C4-2B (cell line): ENCODE measurements at regions not wholly inside any gene's neighbourhood (a gene's known extent, or its start where the extent isn't known, plus 50 kb on each side); places are given as distances from the start of the nearest gene placed in this dataset.

Experiments used
- H3K27ac ChIP-seq: fragments of 450-650 bp; 2 replicates; pipeline ENCODE4 v1.5.1; 2017
- CTCF ChIP-seq: fragments of 450-650 bp; conservative IDR thresholded peaks from 2 replicates; pipeline ENCODE4 v1.5.1; 2017; ENCODE audit warnings: mild to moderate bottlenecking
- ZFX ChIP-seq: fragments of 450-650 bp; IDR thresholded peaks from 2 replicates; pipeline ENCODE4 v1.6.1; 2017

- H3K27ac ChIP-seq, result no peak overlapping the region
- TF ChIP-seq ZFX (no peak), CTCF (no peak)
These were observed 755.2 kb downstream of the NR2F2 start for GRCh38 chr15:97085731-97086130.

DNA sequence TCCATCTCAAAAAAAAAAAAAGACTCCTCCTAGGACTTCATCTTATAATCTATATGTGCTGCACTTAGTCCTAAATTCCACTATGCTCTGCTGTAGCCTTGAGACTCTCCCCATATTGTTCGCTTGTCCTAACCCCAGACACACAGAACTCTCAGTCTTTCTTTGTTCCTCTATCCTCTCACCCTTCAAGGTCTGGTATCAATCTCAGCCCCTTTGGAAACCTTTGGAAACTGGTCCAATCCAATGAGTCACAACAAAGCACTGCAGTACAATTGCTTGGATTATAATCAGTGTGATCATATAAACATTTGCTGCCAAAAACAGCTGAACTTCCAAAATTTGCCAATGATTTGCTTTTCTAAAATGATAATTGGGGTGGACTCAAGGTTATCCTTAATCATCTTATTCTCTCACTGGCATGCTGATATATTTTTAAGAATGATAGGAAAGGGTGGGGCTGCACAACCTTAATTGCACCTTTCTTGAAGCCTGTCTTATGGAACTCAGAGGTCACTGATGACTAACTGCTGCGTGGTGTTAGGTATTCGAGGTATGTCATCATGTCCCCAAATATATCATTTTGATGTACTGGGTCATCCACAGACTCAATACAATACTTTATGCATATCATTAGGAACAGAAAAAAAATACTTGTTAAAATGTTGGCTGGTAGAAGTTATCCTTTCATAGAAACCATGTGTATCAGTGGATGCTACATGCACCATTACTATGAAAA is 756.7 kb downstream of the NR2F2 start:
- no peak overlapping the region for H3K27ac ChIP-seq

DNA sequence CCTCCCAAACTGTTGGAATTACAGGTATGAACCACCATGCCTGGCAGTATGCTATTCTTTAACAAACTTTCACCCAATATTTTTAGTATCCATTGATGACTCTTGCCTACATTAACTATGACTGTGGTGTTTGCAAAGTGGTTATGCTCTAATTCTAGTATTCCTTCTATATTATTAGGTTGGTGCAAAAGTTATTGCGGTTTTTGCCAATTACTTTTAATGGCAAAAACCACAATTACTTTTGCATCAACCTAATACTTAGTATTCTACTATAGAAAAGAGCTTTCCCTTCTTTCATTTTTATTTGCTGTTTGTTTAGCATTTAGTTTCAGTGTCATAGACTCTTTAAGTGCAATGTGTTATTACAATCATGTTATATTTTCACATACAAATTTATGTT is 760.6 kb downstream of the NR2F2 start:
- TF ChIP-seq ZFX (no peak), CTCF (no peak)
- no peak overlapping the region for H3K27ac ChIP-seq

More for the DNA sequence above, 756.7 kb downstream of the NR2F2 start:
- TF ChIP-seq ZFX (no peak), CTCF (no peak)

DNA sequence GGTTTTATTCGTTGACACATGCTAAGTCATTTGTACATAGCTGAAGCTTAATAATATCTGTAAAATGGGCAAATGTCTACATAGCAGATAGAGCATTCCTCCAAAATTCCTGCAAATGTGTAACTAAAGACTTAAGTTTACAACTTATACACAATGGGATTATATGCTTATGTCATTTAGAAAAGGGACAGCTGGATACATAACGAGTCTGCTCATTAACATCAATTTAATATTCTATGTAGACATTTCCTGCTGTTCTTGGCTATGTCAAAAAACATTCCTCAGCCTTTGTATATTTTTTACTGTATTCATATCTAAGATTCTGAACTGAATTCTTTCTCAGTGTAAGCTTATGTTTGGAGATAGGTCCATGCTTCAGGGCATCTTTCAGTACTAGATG is 762.2 kb downstream of the NR2F2 start:
- TF ChIP-seq CTCF, result no peak
- no peak overlapping the region for H3K27ac ChIP-seq

DNA sequence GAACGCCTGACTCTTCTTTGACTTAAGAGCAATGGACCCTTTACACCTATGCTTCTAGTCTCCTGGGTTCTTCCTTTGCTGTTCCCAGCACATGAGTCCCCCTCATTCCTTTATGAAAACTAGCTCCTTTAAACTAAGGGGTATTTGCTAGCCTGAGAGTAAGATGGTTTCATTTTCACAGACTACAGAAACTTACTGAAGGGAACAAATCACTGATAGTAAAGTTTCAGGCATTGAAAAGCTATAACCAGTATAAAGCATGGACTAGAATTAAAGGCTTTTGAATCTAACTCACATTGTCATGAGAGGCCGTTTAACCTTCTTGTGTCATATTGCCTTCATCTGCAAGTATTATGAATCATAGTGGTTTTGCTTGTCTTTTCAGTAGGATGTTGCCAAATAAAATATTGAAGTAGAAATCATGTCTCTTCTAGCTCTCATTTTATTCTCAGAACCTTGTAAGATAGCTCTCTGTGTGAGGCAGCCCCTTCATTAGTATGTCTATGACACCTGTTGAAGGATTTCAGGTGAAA is 765.9 kb downstream of the NR2F2 start:
- no peak for TF ChIP-seq ZFX
- no peak for TF ChIP-seq CTCF

GRCh38 chr15:97099040-97099439 is 768.5 kb downstream of the NR2F2 start:
- no peak for TF ChIP-seq ZFX
- TF ChIP-seq CTCF, result no peak

More for the DNA sequence above, 765.9 kb downstream of the NR2F2 start:
- no peak overlapping the region for H3K27ac ChIP-seq

DNA sequence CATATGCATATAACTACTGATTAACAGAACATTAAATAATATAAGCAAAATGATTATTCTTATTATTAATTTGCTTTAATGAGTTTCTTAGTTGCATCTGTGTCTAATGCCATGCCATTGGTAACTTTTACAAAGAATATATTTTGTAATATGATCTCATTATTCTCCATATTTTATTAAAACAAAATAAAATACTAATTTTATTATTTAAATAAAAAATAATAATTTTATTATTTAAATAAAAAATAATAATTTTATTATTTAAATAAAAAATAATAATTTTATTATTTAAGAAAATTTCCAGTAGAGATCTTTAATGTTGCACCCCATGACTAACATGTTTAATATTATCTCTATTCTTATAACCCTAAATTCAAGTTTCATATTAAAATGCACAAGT is 771.1 kb downstream of the NR2F2 start:
- TF ChIP-seq ZFX, result no peak
- no peak for TF ChIP-seq CTCF
- no peak overlapping the region for H3K27ac ChIP-seq

More at GRCh38 chr15:97099040-97099439, 768.5 kb downstream of the NR2F2 start:
- no peak overlapping the region for H3K27ac ChIP-seq
